BLaER1 (cell line): ENCODE measurements at regions not wholly inside any gene's neighbourhood (a gene's known extent, or its start where the extent isn't known, plus 50 kb on each side); places are given as distances from the start of the nearest gene placed in this dataset.

Experiments
- H3K27ac ChIP-seq: shearing (Covaris generic); formaldehyde crosslinking; 2 replicates; pipeline ENCODE4 v1.8.1; 2022
- H3K27me3 ChIP-seq: shearing (Covaris generic); formaldehyde crosslinking; 2 replicates; pipeline ENCODE4 v1.8.1; 2022
- H3K36me3 ChIP-seq: shearing (Covaris generic); formaldehyde crosslinking; 2 replicates; pipeline ENCODE4 v1.8.1; 2022
- H3K4me1 ChIP-seq: shearing (Covaris generic); formaldehyde crosslinking; 2 replicates; pipeline ENCODE4 v1.8.1; 2022
- H3K4me2 ChIP-seq: shearing (Covaris generic); formaldehyde crosslinking; 2 replicates; pipeline ENCODE4 v1.8.1; 2022
- H3K4me3 ChIP-seq: shearing (Covaris generic); formaldehyde crosslinking; 2 replicates; pipeline ENCODE4 v1.8.1; 2022
- H3K9ac ChIP-seq: shearing (Covaris generic); formaldehyde crosslinking; 2 replicates; pipeline ENCODE4 v1.8.1; 2022
- H3K9me3 ChIP-seq: shearing (Covaris generic); formaldehyde crosslinking; 2 replicates; pipeline ENCODE4 v1.8.1; 2022
- H4K20me1 ChIP-seq: shearing (Covaris generic); formaldehyde crosslinking; 2 replicates; pipeline ENCODE4 v1.8.1; 2022
- Cebpa-rat ChIP-seq: shearing (Covaris generic); IDR thresholded peaks from 2 replicates; pipeline ENCODE4 v1.8.1; 2022

- no peaks in the 10 kb centered on the region for H4K20me1 ChIP-seq
- no peak overlapping the region for H3K27ac ChIP-seq
- H3K4me3 ChIP-seq, result no peak overlapping the region
- no peaks in the 10 kb centered on the region for H3K27me3 ChIP-seq
- H3K4me1 ChIP-seq, result peaks cover 65% of the 10 kb centered on the region
- H3K36me3 ChIP-seq, result no peaks in the 10 kb centered on the region
- no peak for TF ChIP-seq Cebpa-rat
- no peak overlapping the region for H3K9ac ChIP-seq
- H3K9me3 ChIP-seq, result no peaks in the 10 kb centered on the region
- H3K4me2 ChIP-seq, result peak overlapping the region; percentile 35
These were observed 139.3 kb upstream of the IER5L start for GRCh38 chr9:129317179-129318011.

- Histone ChIP-seq H3K27ac (no peak overlapping the region), H3K36me3 (no peaks in the 10 kb centered on the region), H3K4me2 (no peak overlapping the region), H3K4me1 (peaks cover 55% of the 10 kb centered on the region), H3K27me3 (no peaks in the 10 kb centered on the region), H3K9me3 (no peaks in the 10 kb centered on the region), H3K4me3 (no peak overlapping the region), H3K9ac (no peak overlapping the region), H4K20me1 (no peaks in the 10 kb centered on the region)
- TF ChIP-seq Cebpa-rat, result no peak
These were observed 138.4 kb upstream of the IER5L start for GRCh38 chr9:129316281-129317030.

GRCh38 chr9:129313331-129313955, 135.4 kb upstream of the IER5L start:
- TF ChIP-seq Cebpa-rat, result no peak
- Histone ChIP-seq H3K9ac (no peak overlapping the region), H3K9me3 (peaks cover 8% of the 10 kb centered on the region), H3K27me3 (no peaks in the 10 kb centered on the region), H3K4me3 (no peak overlapping the region), H3K4me1 (peaks cover 26% of the 10 kb centered on the region), H3K36me3 (no peaks in the 10 kb centered on the region), H3K4me2 (peak overlapping the region; percentile 39), H3K27ac (no peak overlapping the region), H4K20me1 (no peaks in the 10 kb centered on the region)

GRCh38 chr9:129312251-129313122, 134.4 kb upstream of the IER5L start:
- Histone ChIP-seq H3K36me3 (no peaks in the 10 kb centered on the region), H3K4me2 (no peak overlapping the region; the same call in 1 of the 2 replicates), H3K9ac (no peak overlapping the region), H3K9me3 (peaks cover 8% of the 10 kb centered on the region), H3K4me3 (no peak overlapping the region), H3K27ac (no peak overlapping the region), H4K20me1 (no peaks in the 10 kb centered on the region), H3K4me1 (peaks cover 17% of the 10 kb centered on the region), H3K27me3 (no peaks in the 10 kb centered on the region)
- no peak for TF ChIP-seq Cebpa-rat

GRCh38 chr9:129311643-129312042, 133.6 kb upstream of the IER5L start:
- no peak for TF ChIP-seq Cebpa-rat
- no peak overlapping the region for H3K9ac ChIP-seq
- no peak overlapping the region for H3K27ac ChIP-seq
- peaks cover 11% of the 10 kb centered on the region for H3K4me1 ChIP-seq
- H3K27me3 ChIP-seq, result no peaks in the 10 kb centered on the region
- H3K36me3 ChIP-seq, result no peaks in the 10 kb centered on the region
- no peak overlapping the region for H3K4me3 ChIP-seq
- no peak overlapping the region for H3K4me2 ChIP-seq
- no peaks in the 10 kb centered on the region for H4K20me1 ChIP-seq
- peaks cover 8% of the 10 kb centered on the region for H3K9me3 ChIP-seq

GRCh38 chr9:129310666-129311350, 132.7 kb upstream of the IER5L start:
- H3K36me3 ChIP-seq, result no peaks in the 10 kb centered on the region
- no peaks in the 10 kb centered on the region for H4K20me1 ChIP-seq
- no peak overlapping the region for H3K4me3 ChIP-seq
- H3K4me1 ChIP-seq, result peaks cover 11% of the 10 kb centered on the region
- H3K4me2 ChIP-seq, result no peak overlapping the region
- H3K27ac ChIP-seq, result no peak overlapping the region
- peaks cover 8% of the 10 kb centered on the region for H3K9me3 ChIP-seq
- no peak for TF ChIP-seq Cebpa-rat
- H3K27me3 ChIP-seq, result no peaks in the 10 kb centered on the region
- no peak overlapping the region for H3K9ac ChIP-seq

- Histone ChIP-seq H3K27ac (no peak overlapping the region), H3K27me3 (no peaks in the 10 kb centered on the region), H3K36me3 (no peaks in the 10 kb centered on the region), H3K4me3 (no peak overlapping the region), H3K9me3 (peaks cover 8% of the 10 kb centered on the region), H4K20me1 (no peaks in the 10 kb centered on the region), H3K4me2 (no peak overlapping the region), H3K9ac (no peak overlapping the region), H3K4me1 (peaks cover 11% of the 10 kb centered on the region)
- no peak for TF ChIP-seq Cebpa-rat
These were observed 131.8 kb upstream of the IER5L start for GRCh38 chr9:129309906-129310305.

GRCh38 chr9:129309041-129309430, 131.0 kb upstream of the IER5L start:
- Histone ChIP-seq H3K36me3 (no peaks in the 10 kb centered on the region), H3K4me2 (no peak overlapping the region), H3K27me3 (no peaks in the 10 kb centered on the region), H3K27ac (no peak overlapping the region), H3K4me1 (peaks cover 11% of the 10 kb centered on the region), H3K9ac (no peak overlapping the region), H3K9me3 (peaks cover 8% of the 10 kb centered on the region), H3K4me3 (no peak overlapping the region), H4K20me1 (no peaks in the 10 kb centered on the region)
- TF ChIP-seq Cebpa-rat, result no peak
